SU-DHL-6 (cell line): ENCODE measurements at regions not wholly inside any gene's neighbourhood (a gene's known extent, or its start where the extent isn't known, plus 50 kb on each side); places are given as distances from the start of the nearest gene placed in this dataset.

Source experiments
- CTCF ChIP-seq: fragments of 200-600 bp; sonication (generic); IDR thresholded peaks from one replicate; pipeline ENCODE4 v1.5.1; 2017; ENCODE audit warnings: antibody characterized with exemption, mild to moderate bottlenecking, low read length, moderate library complexity; ENCODE audit not compliant: insufficient read depth, poor library complexity, severe bottlenecking
- EZH2phosphoT487 ChIP-seq: fragments of 200-600 bp; sonication (generic), shearing (Covaris generic); conservative IDR thresholded peaks from 2 replicates; pipeline ENCODE4 v1.6.1; 2018; ENCODE audit warnings: mild to moderate bottlenecking, antibody characterized with exemption, low read length, moderate library complexity, mixed read lengths

- no peak for TF ChIP-seq CTCF
- TF ChIP-seq EZH2phosphoT487, result no peak
Observed at GRCh38 chr11:103798026-103798425, 238.4 kb upstream of the DDI1 start.
